Naive thymus-derived CD4-positive, alpha-beta T cell (primary cell): ENCODE measurements at regions not wholly inside any gene's neighbourhood (a gene's known extent, or its start where the extent isn't known, plus 50 kb on each side); places are given as distances from the start of the nearest gene placed in this dataset.

ENCODE experiments used
- ATAC-seq: fragments of 150-1000 bp; cut with Tn5 transposase; 2 replicates; pipeline ENCODE4 v1.10.0; 2021; ENCODE audit warnings: mild to moderate bottlenecking, moderate library complexity
- CTCF ChIA-PET: fragments of 350-600 bp; sonication (Branson Sonifier 250); formaldehyde crosslinking; loops from one replicate; lab custom pipeline; 2021; ENCODE audit warnings: antibody characterized with exemption; lab: Charles Lee
- POLR2A ChIA-PET: fragments of 350-600 bp; sonication (Branson Sonifier 250); formaldehyde crosslinking; loops from one replicate; lab custom pipeline; 2021; ENCODE audit warnings: antibody characterized with exemption, inconsistent platforms; lab: Charles Lee
- DNase-seq, 9 donors: peaks; one replicate each; pipeline versions ENCODE4 v3.0.0 to v3.0.0-alpha.2; 2020 to 2022; ENCODE audit warnings: mixed read lengths in 1 of 9
- H3K27ac ChIP-seq: one replicate; pipeline ENCODE4 v1.7.0; 2013; ENCODE audit warnings: mild to moderate bottlenecking, low read depth, low read length, moderate library complexity
- H3K27me3 ChIP-seq, 2 donors: one replicate each; pipeline ENCODE4 v1.7.0; 2013; ENCODE audit warnings: low read length in 2 of 2, mild to moderate bottlenecking in 2 of 2, moderate library complexity in 2 of 2; ENCODE audit not compliant: control insufficient read depth in 2 of 2, insufficient read depth in 2 of 2
- H3K36me3 ChIP-seq, 3 experiments: 1 replicate in 2 of 3; 2 replicates in 1 of 3; pipeline ENCODE4 v1.7.0; 2013; ENCODE audit warnings: low read length in 3 of 3, mild to moderate bottlenecking in 3 of 3, moderate library complexity in 1 of 3; ENCODE audit not compliant: insufficient read depth in 3 of 3, control insufficient read depth in 2 of 3
- H3K4me1 ChIP-seq, 2 donors: one replicate each; pipeline ENCODE4 v1.7.0; 2013; ENCODE audit warnings: low read length in 2 of 2, mild to moderate bottlenecking in 2 of 2, moderate library complexity in 1 of 2; ENCODE audit not compliant: control insufficient read depth in 2 of 2, insufficient read depth in 2 of 2
- H3K4me3 ChIP-seq: 2 replicates; pipeline ENCODE4 v1.7.0; 2013; ENCODE audit warnings: mild to moderate bottlenecking, low read length
- H3K9me3 ChIP-seq, 3 experiments: 1 replicate in 2 of 3; 2 replicates in 1 of 3; pipeline ENCODE4 v1.7.0; 2013; ENCODE audit warnings: low read length in 3 of 3; ENCODE audit not compliant: control insufficient read depth in 2 of 3
- H3K27ac Mint-ChIP-seq, 9 donors: one replicate each; pipeline ENCODE4 v1.8.0; 2020 to 2022; ENCODE audit warnings: mixed read lengths in 9 of 9, mild to moderate bottlenecking in 8 of 9, moderate library complexity in 5 of 9, inconsistent platforms in 2 of 9
- H3K27me3 Mint-ChIP-seq, 5 donors: one replicate each; pipeline ENCODE4 v1.8.0; 2021 to 2022; ENCODE audit warnings: mixed read lengths in 5 of 5, mild to moderate bottlenecking in 1 of 5
- H3K36me3 Mint-ChIP-seq, 5 donors: one replicate each; pipeline ENCODE4 v1.8.0; 2020 to 2022; ENCODE audit warnings: mixed read lengths in 5 of 5, mild to moderate bottlenecking in 3 of 5, inconsistent platforms in 1 of 5
- H3K4me1 Mint-ChIP-seq, 7 donors: one replicate each; pipeline ENCODE4 v1.8.0; 2020 to 2022; ENCODE audit warnings: mixed read lengths in 7 of 7, mild to moderate bottlenecking in 3 of 7, inconsistent platforms in 1 of 7
- H3K4me3 Mint-ChIP-seq, 10 donors: one replicate each; pipeline ENCODE4 v1.8.0; 2020 to 2022; ENCODE audit warnings: mild to moderate bottlenecking in 10 of 10, mixed read lengths in 10 of 10, moderate library complexity in 6 of 10, inconsistent platforms in 2 of 10
- H3K9me3 Mint-ChIP-seq, 11 donors: one replicate each; pipeline ENCODE4 v1.8.0; 2020 to 2022; ENCODE audit warnings: mixed read lengths in 11 of 11, mild to moderate bottlenecking in 4 of 11, inconsistent platforms in 1 of 11, moderate library complexity in 1 of 11
- intact Hi-C, 2 donors: fragments of 100-400 bp; cut with micrococcal nuclease; formaldehyde crosslinking; loops; one replicate each; pipeline ENCODE4 v1.15.1; 2023

DNA sequence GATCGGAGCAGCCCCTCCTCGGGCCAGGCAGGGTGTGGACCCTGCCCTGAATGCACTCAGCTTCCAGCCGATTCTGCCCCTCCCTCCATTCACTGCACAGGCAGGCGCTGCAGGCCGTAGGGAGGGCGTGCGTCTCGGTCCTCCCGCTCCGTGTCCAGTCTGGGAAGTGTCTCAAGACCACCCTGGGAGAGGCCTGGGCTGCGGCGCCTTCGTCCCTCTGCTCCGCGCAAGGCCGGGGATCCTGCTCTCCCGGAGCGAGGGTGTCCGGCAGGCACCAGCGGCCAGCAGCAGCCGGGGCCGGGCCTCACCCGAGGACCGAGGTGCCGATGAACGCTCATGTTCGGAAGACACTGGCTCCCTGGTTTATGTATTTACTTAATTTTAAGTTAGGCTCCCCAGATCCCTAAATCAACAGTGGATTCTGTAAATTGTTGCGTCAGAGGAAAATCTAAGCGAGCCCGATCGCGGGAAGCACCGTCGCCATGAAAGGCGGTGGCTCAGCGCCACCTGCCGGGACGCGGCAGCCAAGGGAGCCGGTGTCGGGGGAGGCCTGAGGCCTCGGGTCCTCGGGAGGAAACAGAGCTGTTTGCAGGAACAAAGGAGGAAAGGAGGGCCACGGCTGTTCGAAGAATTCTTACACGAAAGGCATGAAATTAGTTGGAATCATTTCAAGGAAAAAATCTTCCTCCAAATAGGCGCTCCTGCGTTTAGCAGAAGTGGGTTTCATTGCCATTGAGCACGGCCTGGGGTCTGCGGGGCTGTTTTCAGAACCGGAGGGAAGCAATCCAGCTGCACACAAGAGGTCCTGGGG is 195.3 kb downstream of the BRD1 start:
- intact Hi-C loops, result no loop called here
- H3K36me3 Mint-ChIP-seq, result no peaks in the 10 kb centered on the region
- no peaks in the 10 kb centered on the region for H3K9me3 Mint-ChIP-seq
- no peak overlapping the region for H3K4me3 ChIP-seq
- peaks cover 0 to 3% (median 0%) of the 10 kb centered on the region in 3 experiments for H3K36me3 ChIP-seq
- ChIA-PET POLR2A (no interaction called here), CTCF (no interaction called here)
- no peaks in the 10 kb centered on the region for H3K27me3 Mint-ChIP-seq
- H3K27ac ChIP-seq, result no peak overlapping the region
- no peaks in the 10 kb centered on the region for H3K9me3 ChIP-seq
- H3K4me1 Mint-ChIP-seq, result peaks cover 0 to 15% (median 12%) of the 10 kb centered on the region in 7 donors
- no peaks in the 10 kb centered on the region for H3K4me1 ChIP-seq
- ATAC-seq, result no peak
- peak overlapping the region in 1 of 9 donors; percentile 53 for H3K27ac Mint-ChIP-seq
- peak in 3 of 9 donors; percentile 6 to 14 (median 8) for DNase-seq
- no peaks in the 10 kb centered on the region for H3K27me3 ChIP-seq
- peak overlapping the region in 1 of 10 donors; percentile 58 for H3K4me3 Mint-ChIP-seq

DNA sequence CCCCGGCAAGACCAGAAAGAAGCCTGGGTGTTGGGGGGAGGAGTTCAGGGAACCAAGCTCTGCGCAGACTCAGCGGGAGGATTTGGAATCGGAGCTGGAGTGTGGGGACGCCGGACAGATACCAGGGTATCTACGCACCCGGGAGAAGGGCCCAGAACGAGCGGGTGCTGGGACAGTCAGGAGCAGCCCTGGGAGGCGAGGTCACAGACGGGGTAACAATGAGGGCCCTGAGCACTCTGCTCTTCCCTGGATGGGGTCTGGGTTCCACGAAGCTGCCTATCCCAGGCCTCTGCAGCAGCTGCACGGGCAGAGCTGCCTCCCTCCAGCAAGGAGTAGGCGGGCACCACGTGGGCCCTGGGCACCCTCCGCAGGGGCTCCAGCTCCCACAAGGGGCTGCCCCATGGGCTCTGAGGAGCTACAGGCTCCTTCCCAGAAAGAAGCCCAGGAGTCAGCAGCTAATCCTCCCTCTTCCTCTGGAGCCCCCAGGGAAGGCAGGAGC is 197.2 kb downstream of the BRD1 start:
- H3K27me3 Mint-ChIP-seq, result no peaks in the 10 kb centered on the region
- H3K9me3 ChIP-seq, result no peaks in the 10 kb centered on the region
- H3K9me3 Mint-ChIP-seq, result no peaks in the 10 kb centered on the region
- no peak overlapping the region for H3K4me3 ChIP-seq
- H3K36me3 ChIP-seq, result no peaks in the 10 kb centered on the region
- ATAC-seq (no peak), DNase-seq (no peak)
- H3K27ac Mint-ChIP-seq, result no peak overlapping the region
- no peak overlapping the region for H3K4me3 Mint-ChIP-seq
- CTCF ChIA-PET, result no interaction called here
- no peak overlapping the region for H3K27ac ChIP-seq
- intact Hi-C loops, result no loop called here
- no peaks in the 10 kb centered on the region for H3K4me1 ChIP-seq
- H3K27me3 ChIP-seq, result no peaks in the 10 kb centered on the region
- POLR2A ChIA-PET, result no interaction called here
- H3K4me1 Mint-ChIP-seq, result peaks cover 0 to 17% (median 15%) of the 10 kb centered on the region in 7 donors
- peaks cover 0 to 1% (median 0%) of the 10 kb centered on the region in 5 donors for H3K36me3 Mint-ChIP-seq

- POLR2A ChIA-PET, result no interaction called here
- Histone ChIP-seq H3K36me3 (no peaks in the 10 kb centered on the region), H3K4me1 (no peaks in the 10 kb centered on the region), H3K9me3 (no peaks in the 10 kb centered on the region), H3K27me3 (no peaks in the 10 kb centered on the region), H3K4me3 (no peak overlapping the region), H3K27ac (no peak overlapping the region)
- peaks cover 0 to 23% (median 18%) of the 10 kb centered on the region in 7 donors for H3K4me1 Mint-ChIP-seq
- H3K27me3 Mint-ChIP-seq, result no peaks in the 10 kb centered on the region
- no peak for DNase-seq
- no peaks in the 10 kb centered on the region for H3K9me3 Mint-ChIP-seq
- no peak overlapping the region for H3K4me3 Mint-ChIP-seq
- peaks cover 0 to 6% (median 0%) of the 10 kb centered on the region in 5 donors for H3K36me3 Mint-ChIP-seq
- ATAC-seq, result no peak
- intact Hi-C loops, result no loop called here
- H3K27ac Mint-ChIP-seq, result no peak overlapping the region
- CTCF ChIA-PET, result no interaction called here
These were observed 197.9 kb downstream of the BRD1 start for GRCh38 chr22:49629586-49630447.

DNA sequence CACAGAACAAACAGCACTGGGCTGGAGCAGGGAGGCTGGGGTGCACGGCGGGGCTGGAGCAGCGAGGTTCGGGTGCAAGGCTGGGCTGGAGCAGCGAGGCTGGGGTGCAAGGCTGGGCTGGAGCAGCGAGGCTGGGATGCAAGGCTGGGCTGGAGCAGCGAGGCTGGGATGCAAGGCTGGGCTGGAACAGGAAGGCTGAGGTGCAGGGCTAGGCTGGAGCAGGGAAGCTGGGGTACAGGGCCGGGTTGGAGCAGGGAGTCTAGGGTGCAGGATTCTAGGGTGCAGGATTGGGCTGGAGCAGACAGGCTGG is 198.5 kb downstream of the BRD1 start:
- intact Hi-C loops, result no loop called here
- Mint-ChIP-seq H3K4me3 (no peak overlapping the region), H3K36me3 (peaks cover 0 to 6% (median 0%) of the 10 kb centered on the region in 5 donors), H3K9me3 (no peaks in the 10 kb centered on the region), H3K27me3 (no peaks in the 10 kb centered on the region), H3K4me1 (peaks cover 0 to 23% (median 20%) of the 10 kb centered on the region in 7 donors), H3K27ac (peak overlapping the region in 2 of 9 donors; percentile 47 to 80)
- ATAC-seq (no peak), DNase-seq (no peak)
- Histone ChIP-seq H3K27ac (no peak overlapping the region), H3K4me3 (no peak overlapping the region), H3K4me1 (no peaks in the 10 kb centered on the region), H3K27me3 (no peaks in the 10 kb centered on the region), H3K36me3 (no peaks in the 10 kb centered on the region), H3K9me3 (no peaks in the 10 kb centered on the region)
- ChIA-PET CTCF (no interaction called here), POLR2A (no interaction called here)

GRCh38 chr22:49628391-49629260 is 199.0 kb downstream of the BRD1 start:
- H3K4me1 Mint-ChIP-seq, result peaks cover 0 to 22% (median 17%) of the 10 kb centered on the region in 7 donors
- ChIA-PET POLR2A (no interaction called here), CTCF (interaction anchor here (0.7 kb wide), 1 partner anchor 132 kb away, joined by 3 read pairs; no protein-coding TSS in a partner anchor)
- Histone ChIP-seq H3K27me3 (no peaks in the 10 kb centered on the region), H3K9me3 (no peaks in the 10 kb centered on the region), H3K27ac (no peak overlapping the region), H3K4me1 (no peaks in the 10 kb centered on the region), H3K36me3 (no peaks in the 10 kb centered on the region), H3K4me3 (no peak overlapping the region)
- H3K4me3 Mint-ChIP-seq, result no peak overlapping the region
- peak overlapping the region in 2 of 9 donors; percentile 47 to 80 for H3K27ac Mint-ChIP-seq
- ATAC-seq (no peak), DNase-seq (no peak)
- no peaks in the 10 kb centered on the region for H3K27me3 Mint-ChIP-seq
- H3K9me3 Mint-ChIP-seq, result no peaks in the 10 kb centered on the region
- peaks cover 0 to 6% (median 0%) of the 10 kb centered on the region in 5 donors for H3K36me3 Mint-ChIP-seq
- intact Hi-C loops, result no loop called here
